GM18519 (cell line): ENCODE measurements at regions not wholly inside any gene's neighbourhood (a gene's known extent, or its start where the extent isn't known, plus 50 kb on each side); places are given as distances from the start of the nearest gene placed in this dataset.
"Not testable (repeated sequence)": the region's sequence is repeated elsewhere in the genome, so short reads cannot be mapped to it uniquely, and the experiment has no call there.

Experiments
- ATAC-seq: cut with Tn5 transposase; IDR thresholded peaks from one replicate; pipeline ENCODE4 v1.9.1; 2021; ENCODE audit warnings: mild to moderate bottlenecking, moderate library complexity; ENCODE audit not compliant: unreplicated experiment, low FRiP score

GRCh38 chr3:15899388-15899787, 101.6 kb upstream of the ANKRD28 start:
- ATAC-seq, result no peak

GRCh38 chr3:15903164-15903563, 105.4 kb upstream of the ANKRD28 start:
- ATAC-seq, result no peak

- no peak for ATAC-seq
Observed at GRCh38 chr3:15903759-15904720, 106.3 kb upstream of the ANKRD28 start.

- ATAC-seq, result no peak
Observed at GRCh38 chr3:15905041-15905440, 107.3 kb upstream of the ANKRD28 start.

- not testable (repeated sequence) for ATAC-seq
Observed at GRCh38 chr3:15907403-15907802, 109.6 kb upstream of the ANKRD28 start.

- ATAC-seq, result no peak
Observed at GRCh38 chr3:15918988-15919387, 121.2 kb upstream of the ANKRD28 start.

GRCh38 chr3:15919971-15920370, 122.2 kb upstream of the ANKRD28 start:
- ATAC-seq, result no peak

- no peak for ATAC-seq
Observed at GRCh38 chr3:15923640-15924405, 126.0 kb upstream of the ANKRD28 start.

- no peak for ATAC-seq
Observed at GRCh38 chr3:15924914-15925313, 127.1 kb upstream of the ANKRD28 start.

- no peak for ATAC-seq
Observed at GRCh38 chr3:15926871-15927270, 129.1 kb upstream of the ANKRD28 start.

GRCh38 chr3:15927969-15928368, 130.2 kb upstream of the ANKRD28 start:
- ATAC-seq, result no peak

GRCh38 chr3:15929944-15930571, 132.3 kb upstream of the ANKRD28 start:
- no peak for ATAC-seq

GRCh38 chr3:15932348-15933300, 134.8 kb upstream of the ANKRD28 start:
- ATAC-seq, result no peak

GRCh38 chr3:15933439-15934139, 135.8 kb upstream of the ANKRD28 start:
- ATAC-seq, result no peak

- no peak for ATAC-seq
Observed at GRCh38 chr3:15934389-15935195, 136.8 kb upstream of the ANKRD28 start.

GRCh38 chr3:15936312-15936711, 138.5 kb upstream of the ANKRD28 start:
- ATAC-seq, result no peak

GRCh38 chr3:15940641-15941040, 142.9 kb upstream of the ANKRD28 start:
- ATAC-seq, result no peak

GRCh38 chr3:15941457-15941856, 143.7 kb upstream of the ANKRD28 start:
- ATAC-seq, result not testable (repeated sequence)
